Activated naive CD4-positive, alpha-beta T cell treated with anti-CD3 and anti-CD28 coated beads, Interleukin-2, amount 10 ng/mL, durations not matched to agents 7 days and 5 days (primary cell): ENCODE measurements at regions not wholly inside any gene's neighbourhood (a gene's known extent, or its start where the extent isn't known, plus 50 kb on each side); places are given as distances from the start of the nearest gene placed in this dataset.

Source experiments
- CTCF ChIA-PET: fragments of 350-600 bp; sonication (Branson Sonifier 250); formaldehyde crosslinking; loops from one replicate; lab custom pipeline; 2021; ENCODE audit warnings: antibody characterized with exemption; lab: Charles Lee
- DNase-seq: peaks from one replicate; pipeline ENCODE4 v3.0.0-alpha.2; 2020
- H3K27ac Mint-ChIP-seq: one replicate; pipeline ENCODE4 v1.8.0; 2021; ENCODE audit warnings: mild to moderate bottlenecking, moderate library complexity, mixed read lengths
- H3K27me3 Mint-ChIP-seq: one replicate; pipeline ENCODE4 v1.8.0; 2021; ENCODE audit warnings: mild to moderate bottlenecking, mixed read lengths
- H3K36me3 Mint-ChIP-seq: one replicate; pipeline ENCODE4 v1.8.0; 2021; ENCODE audit warnings: mixed read lengths
- H3K4me1 Mint-ChIP-seq: one replicate; pipeline ENCODE4 v1.8.0; 2021; ENCODE audit warnings: mixed read lengths
- H3K4me3 Mint-ChIP-seq: one replicate; pipeline ENCODE4 v1.8.0; 2021; ENCODE audit warnings: mild to moderate bottlenecking, moderate library complexity, mixed read lengths
- H3K9me3 Mint-ChIP-seq: one replicate; pipeline ENCODE4 v1.8.0; 2021; ENCODE audit warnings: mixed read lengths

DNA sequence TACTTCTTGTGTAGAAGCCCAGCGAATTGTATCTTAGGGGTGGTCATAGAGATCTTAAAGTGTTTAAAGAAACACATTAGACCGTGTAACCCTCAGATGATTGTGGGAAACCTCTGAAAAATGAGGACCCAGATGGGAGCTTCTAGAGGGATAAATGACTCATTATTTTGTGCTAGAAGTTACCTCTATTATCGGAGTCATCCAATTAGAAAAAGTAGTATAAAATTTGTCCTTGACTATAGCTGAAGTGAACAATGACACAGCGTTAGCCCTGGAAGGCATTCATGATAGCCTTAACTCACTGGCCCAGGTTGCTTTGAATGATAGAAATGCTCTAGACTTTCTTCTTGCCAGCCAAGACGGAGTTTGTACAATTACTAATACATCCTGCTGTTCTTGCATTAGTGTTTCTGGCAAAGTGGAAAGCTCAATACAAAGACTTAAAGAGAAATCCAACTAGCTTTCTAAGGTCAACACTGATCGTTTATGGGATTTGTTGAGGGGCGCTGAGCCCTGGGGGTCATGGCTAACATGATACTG, 178.9 kb upstream of the VEGFC start:
- H3K9me3 Mint-ChIP-seq = no peaks in the 10 kb centered on the region
- H3K36me3 Mint-ChIP-seq = no peaks in the 10 kb centered on the region
- no peak overlapping the region for H3K4me3 Mint-ChIP-seq
- H3K27me3 Mint-ChIP-seq = no peaks in the 10 kb centered on the region
- no peak for DNase-seq
- no peak overlapping the region for H3K27ac Mint-ChIP-seq
- H3K4me1 Mint-ChIP-seq = no peaks in the 10 kb centered on the region
- CTCF ChIA-PET = interaction anchor here (1.0 kb wide), 1 partner anchor 9 kb away, joined by 3 read pairs; no protein-coding TSS in a partner anchor

GRCh38 chr4:176979416-176979815, 186.7 kb upstream of the VEGFC start:
- H3K9me3 Mint-ChIP-seq = no peaks in the 10 kb centered on the region
- H3K4me3 Mint-ChIP-seq = no peak overlapping the region
- no peak for DNase-seq
- H3K4me1 Mint-ChIP-seq = no peaks in the 10 kb centered on the region
- CTCF ChIA-PET = no interaction called here
- no peaks in the 10 kb centered on the region for H3K27me3 Mint-ChIP-seq
- H3K36me3 Mint-ChIP-seq = no peaks in the 10 kb centered on the region
- H3K27ac Mint-ChIP-seq = no peak overlapping the region

DNA sequence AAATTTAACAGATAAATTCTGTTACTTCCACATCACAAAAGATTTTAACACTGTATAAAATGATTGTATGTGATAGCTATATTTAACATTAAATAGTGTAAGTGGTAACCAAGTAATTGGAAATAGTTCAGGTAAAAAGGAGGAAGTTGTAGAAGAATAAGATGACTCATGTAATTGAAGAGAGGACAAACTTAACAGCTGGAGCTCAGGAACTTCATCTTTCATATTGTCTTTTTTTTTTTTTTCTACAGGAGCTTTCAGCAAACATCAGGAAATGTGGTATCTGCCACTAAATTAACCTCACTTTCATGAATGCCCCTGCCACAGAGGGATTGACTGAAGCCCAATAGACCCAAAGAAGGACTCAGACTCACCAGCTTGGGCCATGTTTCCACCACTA, 188.4 kb upstream of the VEGFC start:
- Mint-ChIP-seq H3K9me3 (no peaks in the 10 kb centered on the region), H3K27me3 (no peaks in the 10 kb centered on the region), H3K4me1 (no peaks in the 10 kb centered on the region), H3K36me3 (no peaks in the 10 kb centered on the region), H3K4me3 (no peak overlapping the region), H3K27ac (no peak overlapping the region)
- DNase-seq = no peak
- CTCF ChIA-PET = interaction anchor here (0.7 kb wide), 1 partner anchor 9 kb away, joined by 3 read pairs; no protein-coding TSS in a partner anchor

DNA sequence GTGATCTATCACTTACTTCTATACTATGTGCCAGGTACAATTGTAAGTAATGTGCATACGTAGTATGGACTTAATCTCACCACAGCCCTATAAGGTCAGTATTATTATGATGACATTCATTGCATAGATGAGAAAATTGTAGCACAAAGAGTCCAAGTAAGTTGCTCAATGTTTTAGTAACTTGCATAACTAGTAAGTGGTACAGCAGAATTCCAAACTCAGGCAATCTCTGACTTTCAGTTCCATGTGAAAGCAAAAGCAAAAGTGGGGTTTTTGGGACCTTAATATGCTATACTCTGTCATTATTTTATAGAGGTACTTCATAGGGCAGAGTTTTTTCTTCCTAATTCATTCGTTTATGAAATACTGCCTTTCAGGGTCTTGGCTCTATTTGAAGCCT, 188.8 kb upstream of the VEGFC start:
- H3K27me3 Mint-ChIP-seq = no peaks in the 10 kb centered on the region
- H3K9me3 Mint-ChIP-seq = no peaks in the 10 kb centered on the region
- H3K4me3 Mint-ChIP-seq = no peak overlapping the region
- no peak for DNase-seq
- H3K4me1 Mint-ChIP-seq = no peaks in the 10 kb centered on the region
- CTCF ChIA-PET = no interaction called here
- no peak overlapping the region for H3K27ac Mint-ChIP-seq
- H3K36me3 Mint-ChIP-seq = no peaks in the 10 kb centered on the region

DNA sequence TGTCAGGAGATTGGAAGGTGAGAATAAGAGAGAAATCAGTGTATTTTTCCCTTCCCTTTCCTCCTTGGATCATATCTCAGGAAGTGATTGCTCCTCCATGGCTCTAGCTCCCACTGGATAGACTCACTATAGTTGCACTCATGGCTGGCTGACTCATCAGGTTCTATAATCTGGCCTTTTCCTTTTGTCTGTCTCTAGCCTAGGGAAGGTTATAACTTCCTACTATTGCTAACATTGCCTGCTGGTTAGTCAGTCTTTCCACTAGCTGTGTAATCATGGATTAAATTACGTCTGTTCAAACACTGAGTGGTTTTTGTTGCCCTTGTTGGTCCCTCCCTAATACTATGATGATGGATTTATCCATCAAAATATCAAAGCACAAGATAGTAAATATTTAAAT, 195.5 kb upstream of the VEGFC start:
- Mint-ChIP-seq H3K4me3 (no peak overlapping the region), H3K9me3 (no peaks in the 10 kb centered on the region), H3K27ac (no peak overlapping the region), H3K4me1 (no peaks in the 10 kb centered on the region), H3K36me3 (no peaks in the 10 kb centered on the region), H3K27me3 (no peaks in the 10 kb centered on the region)
- DNase-seq = no peak
- CTCF ChIA-PET = no interaction called here

DNA sequence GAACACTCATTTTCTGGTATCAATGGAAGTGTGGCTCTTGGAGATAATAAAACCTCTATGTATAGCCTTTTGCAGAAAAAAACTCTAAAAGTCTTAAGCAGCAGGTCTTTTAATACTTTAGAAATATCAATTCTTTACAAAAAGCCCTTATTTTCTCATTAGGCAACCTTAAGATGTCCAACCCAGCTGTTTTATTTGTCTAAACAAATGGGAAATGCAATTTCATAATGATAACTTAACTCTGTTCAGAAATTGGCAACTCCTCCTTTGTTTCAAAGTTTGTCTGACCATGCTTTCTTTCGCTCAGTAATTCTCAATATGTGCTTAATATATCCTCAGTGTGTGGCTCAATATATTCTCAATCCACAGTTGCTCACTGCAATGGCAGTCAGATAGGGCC, 196.5 kb upstream of the VEGFC start:
- Mint-ChIP-seq H3K36me3 (no peaks in the 10 kb centered on the region), H3K27ac (no peak overlapping the region), H3K9me3 (no peaks in the 10 kb centered on the region), H3K4me3 (no peak overlapping the region), H3K27me3 (no peaks in the 10 kb centered on the region), H3K4me1 (no peaks in the 10 kb centered on the region)
- CTCF ChIA-PET = no interaction called here
- no peak for DNase-seq

GRCh38 chr4:176999935-177000543, 207.3 kb upstream of the VEGFC start:
- Mint-ChIP-seq H3K9me3 (no peaks in the 10 kb centered on the region), H3K27me3 (no peaks in the 10 kb centered on the region), H3K36me3 (no peaks in the 10 kb centered on the region), H3K4me1 (no peaks in the 10 kb centered on the region), H3K4me3 (no peak overlapping the region), H3K27ac (no peak overlapping the region)
- CTCF ChIA-PET = interaction anchor here (0.6 kb wide), 1 partner anchor 222 kb away, joined by 3 read pairs; no protein-coding TSS in a partner anchor
- no peak for DNase-seq

DNA sequence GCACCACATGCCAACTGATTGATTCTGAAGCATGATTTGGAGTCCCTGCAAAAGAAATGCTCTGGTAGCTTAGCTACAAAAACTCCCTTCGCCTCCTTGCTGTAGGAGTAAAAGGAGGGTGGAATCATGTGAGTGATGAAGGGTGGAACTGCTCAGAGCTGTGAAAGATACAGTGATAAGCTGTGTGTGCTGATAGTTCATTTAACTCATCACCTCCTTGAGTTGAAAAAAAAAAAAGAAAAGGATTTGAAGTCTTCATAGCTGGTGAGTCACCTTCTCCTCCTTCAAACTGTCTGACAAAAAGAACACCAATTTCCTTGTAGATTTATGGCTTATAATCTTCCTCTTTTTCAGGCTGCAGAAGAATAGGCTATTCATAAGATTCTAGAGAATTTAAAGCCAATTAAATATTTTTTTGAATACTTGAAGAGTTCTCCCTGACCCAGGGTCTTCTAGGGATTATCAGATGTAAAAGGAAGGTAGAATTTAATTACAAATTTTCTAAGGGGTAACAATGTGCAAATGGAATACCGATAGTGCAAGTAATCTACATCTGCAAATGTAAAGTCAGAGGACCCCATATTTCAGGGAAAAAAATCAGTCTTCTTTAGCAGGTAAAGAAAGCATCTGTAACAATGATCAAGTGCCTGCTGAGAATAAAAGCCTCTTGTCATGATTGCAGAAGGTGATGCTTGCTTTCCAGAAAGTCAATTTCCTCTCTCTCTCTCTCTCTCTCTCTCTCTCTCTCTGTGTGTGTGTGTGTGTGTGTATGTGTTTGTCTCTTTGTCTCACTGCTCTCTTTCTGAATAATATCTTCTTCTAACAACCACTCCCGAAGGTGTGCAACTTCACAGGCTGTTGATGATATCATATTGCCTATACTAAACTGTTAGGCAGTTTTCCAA, 208.8 kb upstream of the VEGFC start:
- no peak for DNase-seq
- H3K36me3 Mint-ChIP-seq = no peaks in the 10 kb centered on the region
- H3K4me3 Mint-ChIP-seq = no peak overlapping the region
- no peaks in the 10 kb centered on the region for H3K4me1 Mint-ChIP-seq
- H3K27me3 Mint-ChIP-seq = no peaks in the 10 kb centered on the region
- CTCF ChIA-PET = no interaction called here
- no peaks in the 10 kb centered on the region for H3K9me3 Mint-ChIP-seq
- H3K27ac Mint-ChIP-seq = no peak overlapping the region

- Mint-ChIP-seq H3K4me3 (no peak overlapping the region), H3K4me1 (no peaks in the 10 kb centered on the region), H3K27me3 (no peaks in the 10 kb centered on the region), H3K27ac (no peak overlapping the region), H3K36me3 (no peaks in the 10 kb centered on the region), H3K9me3 (no peaks in the 10 kb centered on the region)
- CTCF ChIA-PET = no interaction called here
- DNase-seq = no peak
Measured at GRCh38 chr4:177005674-177006230, 213.0 kb upstream of the VEGFC start.

DNA sequence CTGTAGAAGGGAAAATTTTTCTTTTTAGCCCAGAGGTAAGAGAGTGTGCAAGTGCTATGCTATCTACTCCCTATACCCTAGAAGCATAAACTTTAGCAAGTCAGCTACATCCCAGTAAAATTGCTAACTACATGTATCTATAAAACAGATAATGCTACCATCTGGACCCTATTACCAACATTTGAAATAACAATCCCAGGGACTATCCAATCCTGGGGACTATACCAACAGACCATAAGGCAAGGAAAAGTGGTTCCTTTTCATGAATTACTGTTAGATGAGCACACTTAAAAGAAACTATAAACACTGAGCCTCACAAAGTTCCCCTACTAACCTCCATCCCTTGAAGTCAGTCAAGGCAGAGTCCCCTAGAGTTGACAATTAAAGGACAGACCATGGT, 213.6 kb upstream of the VEGFC start:
- CTCF ChIA-PET = no interaction called here
- Mint-ChIP-seq H3K36me3 (no peaks in the 10 kb centered on the region), H3K27me3 (no peaks in the 10 kb centered on the region), H3K4me3 (no peak overlapping the region), H3K9me3 (no peaks in the 10 kb centered on the region), H3K27ac (no peak overlapping the region), H3K4me1 (no peaks in the 10 kb centered on the region)
- DNase-seq = no peak

DNA sequence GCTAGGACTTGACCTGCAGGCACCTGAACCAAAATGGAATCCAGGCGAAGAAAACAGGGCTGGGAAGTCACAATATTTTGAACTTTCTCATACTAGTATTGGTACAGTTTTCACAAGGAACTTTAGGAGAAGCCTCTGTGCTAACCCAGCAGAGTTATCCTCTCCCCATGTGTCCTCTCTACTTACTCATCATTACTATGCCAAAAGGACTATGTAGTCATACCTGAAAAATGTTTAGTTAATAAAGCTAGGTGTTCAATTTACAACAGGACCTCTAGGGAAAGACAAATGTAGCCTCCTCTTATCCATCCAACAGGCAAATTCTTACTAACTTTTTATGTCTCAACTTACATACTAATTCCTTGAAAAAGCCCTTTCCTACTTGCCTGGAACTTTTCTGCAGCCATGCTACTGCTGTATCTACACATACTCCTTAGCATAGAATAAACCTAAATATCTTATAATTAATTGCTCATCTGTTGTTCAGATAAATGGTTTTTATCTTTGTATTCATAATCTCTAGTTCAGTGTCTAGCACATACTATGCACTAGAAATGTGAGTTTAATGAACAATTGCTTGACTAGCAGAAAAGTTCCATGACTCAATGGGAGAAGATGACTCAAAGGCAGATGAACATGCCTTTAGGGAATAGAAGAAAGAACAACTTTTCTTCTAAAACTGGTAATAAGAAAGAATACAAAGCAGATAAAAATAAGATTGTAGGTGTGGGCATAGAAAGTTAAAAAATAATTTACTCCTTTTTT, 215.5 kb upstream of the VEGFC start:
- no peak overlapping the region for H3K4me3 Mint-ChIP-seq
- H3K36me3 Mint-ChIP-seq = no peaks in the 10 kb centered on the region
- peaks cover 4% of the 10 kb centered on the region for H3K9me3 Mint-ChIP-seq
- H3K27ac Mint-ChIP-seq = no peak overlapping the region
- CTCF ChIA-PET = no interaction called here
- H3K4me1 Mint-ChIP-seq = no peaks in the 10 kb centered on the region
- no peaks in the 10 kb centered on the region for H3K27me3 Mint-ChIP-seq
- no peak for DNase-seq

GRCh38 chr4:177008836-177009501, 216.2 kb upstream of the VEGFC start:
- Mint-ChIP-seq H3K36me3 (no peaks in the 10 kb centered on the region), H3K4me3 (no peak overlapping the region), H3K9me3 (peaks cover 7% of the 10 kb centered on the region), H3K27ac (no peak overlapping the region), H3K4me1 (no peaks in the 10 kb centered on the region), H3K27me3 (no peaks in the 10 kb centered on the region)
- no peak for DNase-seq
- CTCF ChIA-PET = no interaction called here

GRCh38 chr4:177010418-177010817, 217.7 kb upstream of the VEGFC start:
- no peak overlapping the region for H3K27ac Mint-ChIP-seq
- H3K36me3 Mint-ChIP-seq = no peaks in the 10 kb centered on the region
- no peaks in the 10 kb centered on the region for H3K27me3 Mint-ChIP-seq

More at GRCh38 chr4:177010418-177010817, 217.7 kb upstream of the VEGFC start:
- no peak overlapping the region for H3K4me3 Mint-ChIP-seq
- DNase-seq = no peak
- CTCF ChIA-PET = no interaction called here
- H3K4me1 Mint-ChIP-seq = no peaks in the 10 kb centered on the region
- H3K9me3 Mint-ChIP-seq = peaks cover 7% of the 10 kb centered on the region
